ENCODE measurements at regions not wholly inside any gene's neighbourhood (a gene's known extent, or its start where the extent isn't known, plus 50 kb on each side); places are given as distances from the start of the nearest gene placed in this dataset.

GRCh38 chr17:70882504-70882903, 713.2 kb downstream of the KCNJ2 start (continued):
- TF ChIP-seq ZNF462 (CRISPR knock-in tag; IDR thresholded peaks at IDR 0.05) (no peak), ETS1 (IDR thresholded peaks at IDR 0.05) (no peak)

- DNase-seq (ENCODE audit: low spot score): no peak
- Histone ChIP-seq H2AFZ (no peak overlapping the region), H3K4me1 (ENCODE audit: insufficient read depth) (peaks cover 5% of the 10 kb centered on the region; the same call in 1 of the 2 replicates), H4K20me1 (replicated peaks; ENCODE audit: insufficient read depth) (no peaks in the 10 kb centered on the region), H3K9me2 (ENCODE audit: insufficient read depth) (no peaks in the 10 kb centered on the region), H3K4me3 (no peak overlapping the region), H3K4me2 (no peak overlapping the region), H3K27ac (ENCODE audit: low read depth) (no peak overlapping the region), H3K27me3 (ENCODE audit: insufficient read depth) (no peaks in the 10 kb centered on the region), H3F3A (replicated peaks; ENCODE audit: low read depth) (no peaks in the 10 kb centered on the region), H3K36me3 (ENCODE audit: insufficient read depth) (no peaks in the 10 kb centered on the region), H3K79me2 (replicated peaks; ENCODE audit: insufficient read depth) (no peaks in the 10 kb centered on the region)
- H3K27me3 Mint-ChIP-seq (ENCODE audit: insufficient read depth, low read depth, poor library complexity): peaks cover 6% of the 10 kb centered on the region
- peaks cover 5% of the 10 kb centered on the region; the same call in 1 of the 3 replicates for H3K36me3 Mint-ChIP-seq (ENCODE audit: low read depth)
- no peak overlapping the region for H3K4me3 Mint-ChIP-seq
- peaks cover 8% of the 10 kb centered on the region for H3K4me1 Mint-ChIP-seq
- no peak for ATAC-seq
- peaks cover 2% of the 10 kb centered on the region; the same call in 1 of the 3 replicates for H3K9me3 Mint-ChIP-seq
- H3K27ac Mint-ChIP-seq: no peak overlapping the region
- TF ChIP-seq CREB1 (CRISPR knock-in tag; IDR thresholded peaks at IDR 0.05; ENCODE audit: low read depth) (no peak), ETS1 (IDR thresholded peaks at IDR 0.05) (no peak), POLR2AphosphoS5 (IDR thresholded peaks at IDR 0.05; ENCODE audit: low read depth) (no peak), ZNF114 (CRISPR knock-in tag; IDR thresholded peaks at IDR 0.05) (no peak), EZH2 (IDR thresholded peaks at IDR 0.05; ENCODE audit: low read depth, unreplicated experiment) (no peak), ZNF462 (CRISPR knock-in tag; IDR thresholded peaks at IDR 0.05) (no peak), EZH2phosphoT487 (IDR thresholded peaks at IDR 0.05; ENCODE audit: unreplicated experiment) (no peak)
These were observed 717.3 kb downstream of the KCNJ2 start for GRCh38 chr17:70886648-70887047.

Measured in GM23338 (cell line).